ENCODE measurements at regions not wholly inside any gene's neighbourhood (a gene's known extent, or its start where the extent isn't known, plus 50 kb on each side); places are given as distances from the start of the nearest gene placed in this dataset.
"Not testable (repeated sequence)": the region's sequence is repeated elsewhere in the genome, so short reads cannot be mapped to it uniquely, and the experiment has no call there.

- no peak for ATAC-seq
Observed at GRCh38 chr3:144762091-144762490, 790.5 kb downstream of the DIPK2A start.

GRCh38 chr3:144763878-144764454 is 792.3 kb downstream of the DIPK2A start:
- ATAC-seq, result no peak

DNA sequence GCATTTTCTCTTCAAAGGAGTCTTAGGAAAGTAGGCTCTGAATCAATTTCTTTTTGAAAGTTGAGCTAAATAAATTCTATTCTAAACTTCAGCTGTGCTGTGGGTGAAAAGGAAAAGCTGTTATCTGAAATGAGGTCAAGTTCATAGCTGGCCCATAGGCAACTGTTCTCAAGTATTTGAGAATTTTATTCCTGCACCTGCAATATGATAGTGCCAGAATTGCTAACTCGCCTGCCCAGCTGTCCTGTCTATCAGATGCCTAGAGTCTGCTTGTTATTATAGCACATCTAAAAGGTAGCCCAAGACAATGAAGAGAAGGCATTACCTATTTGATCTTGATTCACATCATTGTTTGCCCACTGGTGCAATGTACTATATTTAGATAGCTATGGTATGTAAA is 798.7 kb downstream of the DIPK2A start:
- ATAC-seq, result no peak

DNA sequence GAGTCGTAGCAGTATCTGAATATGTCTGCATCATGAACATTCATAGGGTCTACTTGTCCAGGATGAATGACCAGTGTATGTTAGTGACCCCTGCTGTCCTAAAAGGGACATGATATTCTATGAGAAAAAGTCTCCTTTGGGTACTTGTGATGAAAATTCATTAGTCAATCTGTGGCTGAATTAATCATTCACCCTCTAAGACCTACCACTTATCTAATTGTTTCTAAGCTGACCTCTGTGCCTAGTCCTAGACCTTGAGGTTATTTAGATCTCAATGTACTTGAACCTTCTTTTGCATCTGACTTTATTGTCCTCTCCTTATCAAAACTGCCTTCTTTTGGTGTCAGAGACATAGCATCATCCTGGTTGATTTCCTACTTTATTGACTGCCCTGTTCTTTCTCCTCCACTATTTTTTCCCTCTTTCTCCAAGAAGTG is 799.3 kb downstream of the DIPK2A start:
- ATAC-seq, result no peak

- no peak for ATAC-seq
Observed at GRCh38 chr3:144771381-144771870, 799.8 kb downstream of the DIPK2A start.

DNA sequence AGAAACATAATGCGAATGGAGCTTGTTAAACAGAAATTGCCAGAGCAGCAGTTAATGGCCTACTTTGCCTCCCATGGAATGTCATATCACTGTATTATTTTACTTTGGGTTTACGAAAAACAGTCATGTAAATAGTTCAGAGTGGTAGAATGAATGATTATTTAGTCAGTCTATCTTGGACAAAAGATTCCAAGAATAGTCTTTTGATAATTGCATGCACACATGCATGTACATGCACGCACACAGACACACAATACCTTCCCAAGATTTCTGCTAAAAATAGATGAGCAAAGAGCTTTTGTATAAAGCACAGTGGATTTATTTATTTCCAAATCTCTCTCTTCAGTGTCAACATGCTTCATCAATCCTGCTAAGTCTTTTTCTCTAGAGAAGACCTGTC is 800.7 kb downstream of the DIPK2A start:
- no peak for ATAC-seq

- no peak for ATAC-seq
Observed at GRCh38 chr3:144773350-144773749, 801.7 kb downstream of the DIPK2A start.

DNA sequence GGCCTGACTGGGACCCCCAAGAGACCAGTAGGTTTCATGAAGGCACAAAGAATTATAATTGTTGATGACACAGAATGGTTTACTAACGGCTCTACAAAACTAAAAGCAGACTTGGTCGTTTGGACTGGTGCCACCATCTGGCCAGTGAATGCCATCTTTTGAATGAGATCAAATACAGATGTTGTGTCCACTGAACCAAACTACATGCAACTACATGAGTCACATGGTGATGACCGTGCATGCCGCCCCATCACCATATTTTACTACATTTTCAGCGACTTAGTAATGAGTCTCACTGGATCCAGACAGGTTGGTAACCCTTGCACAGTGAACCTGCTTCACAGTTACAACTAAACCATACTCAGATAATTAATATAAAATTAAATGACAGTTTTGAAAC is 803.3 kb downstream of the DIPK2A start:
- ATAC-seq, result no peak

GRCh38 chr3:144775551-144775950 is 803.9 kb downstream of the DIPK2A start:
- ATAC-seq, result no peak

- no peak for ATAC-seq
Observed at GRCh38 chr3:144777906-144778305, 806.3 kb downstream of the DIPK2A start.

DNA sequence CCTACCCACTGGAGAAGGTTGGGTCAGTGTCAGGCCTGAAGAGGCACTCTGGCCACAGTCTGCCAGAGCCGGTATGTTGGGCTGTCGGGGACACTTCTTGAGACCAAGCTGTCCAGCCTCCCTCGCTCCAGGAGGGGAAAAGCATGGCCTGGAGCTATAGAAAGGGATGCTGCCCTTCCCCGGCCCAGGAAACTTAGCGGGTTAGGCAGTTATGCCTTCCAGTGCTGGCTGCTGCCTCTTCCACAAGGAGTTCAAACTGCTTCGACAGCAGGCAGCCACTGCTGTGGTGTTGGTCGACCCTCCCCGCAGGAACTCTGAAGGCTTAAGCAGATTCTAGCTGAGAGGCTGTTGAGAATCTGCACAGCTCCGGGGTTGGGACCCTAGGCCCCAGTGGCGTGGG is 819.4 kb downstream of the DIPK2A start:
- ATAC-seq, result no peak

DNA sequence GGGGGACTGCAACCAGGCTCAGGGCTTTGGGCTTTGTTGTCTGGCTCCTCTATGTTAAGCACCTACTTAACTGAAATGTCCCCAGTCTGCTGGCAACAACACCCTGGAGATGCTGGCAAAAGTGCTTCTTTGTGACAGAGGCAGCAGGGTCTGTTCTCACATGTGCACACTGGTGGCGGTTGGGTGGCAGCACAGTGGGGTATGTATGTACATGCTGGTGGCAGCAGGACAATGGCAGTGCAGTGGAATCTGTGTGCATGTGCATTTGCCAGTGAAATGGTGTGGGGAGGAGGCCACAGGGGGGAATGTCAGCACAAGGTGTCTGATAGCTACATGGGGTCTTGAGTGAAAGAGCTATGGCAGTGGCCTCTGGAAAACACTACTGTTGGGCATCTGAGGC is 830.3 kb downstream of the DIPK2A start:
- ATAC-seq, result no peak

DNA sequence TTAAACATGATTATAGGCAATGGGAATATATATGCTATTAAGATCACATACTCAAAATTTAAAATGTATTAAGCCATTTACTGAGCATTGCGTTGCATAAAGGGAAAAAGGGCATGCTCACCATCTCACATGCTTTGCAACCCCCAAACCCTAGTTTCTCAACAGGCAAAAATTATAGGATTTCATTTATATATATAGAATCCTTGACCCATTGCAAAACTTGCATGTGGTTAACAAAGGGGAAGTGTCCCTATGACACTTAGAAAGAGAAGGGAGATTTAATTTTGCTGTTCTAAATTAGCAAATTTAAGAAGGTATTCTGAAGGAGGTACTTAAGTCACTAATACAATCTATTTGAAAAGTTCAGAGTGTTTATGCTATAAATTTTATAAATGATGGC is 837.8 kb downstream of the DIPK2A start:
- no peak for ATAC-seq

GRCh38 chr3:144810160-144810559 is 838.5 kb downstream of the DIPK2A start:
- no peak for ATAC-seq

GRCh38 chr3:144815655-144816054 is 844.0 kb downstream of the DIPK2A start:
- ATAC-seq, result no peak

GRCh38 chr3:144816323-144816722 is 844.7 kb downstream of the DIPK2A start:
- ATAC-seq, result no peak

DNA sequence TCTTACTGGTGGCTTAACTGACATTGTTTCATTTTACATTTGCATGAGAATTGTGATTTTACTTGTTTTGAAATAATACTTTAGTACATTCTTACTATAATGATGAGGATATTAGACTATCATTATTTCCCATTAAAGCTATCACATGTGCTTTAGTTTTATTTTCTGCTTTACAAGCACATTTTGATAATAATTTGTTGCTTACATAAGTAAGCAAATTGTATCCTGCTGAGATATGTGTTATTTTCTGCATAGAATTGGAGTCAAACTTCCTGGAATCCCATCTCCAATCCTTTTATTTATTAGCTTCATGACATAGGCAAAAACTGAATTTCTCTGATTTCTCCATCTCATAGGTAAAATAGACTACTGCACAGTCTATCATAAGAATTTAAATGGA is 847.4 kb downstream of the DIPK2A start:
- ATAC-seq, result no peak

DNA sequence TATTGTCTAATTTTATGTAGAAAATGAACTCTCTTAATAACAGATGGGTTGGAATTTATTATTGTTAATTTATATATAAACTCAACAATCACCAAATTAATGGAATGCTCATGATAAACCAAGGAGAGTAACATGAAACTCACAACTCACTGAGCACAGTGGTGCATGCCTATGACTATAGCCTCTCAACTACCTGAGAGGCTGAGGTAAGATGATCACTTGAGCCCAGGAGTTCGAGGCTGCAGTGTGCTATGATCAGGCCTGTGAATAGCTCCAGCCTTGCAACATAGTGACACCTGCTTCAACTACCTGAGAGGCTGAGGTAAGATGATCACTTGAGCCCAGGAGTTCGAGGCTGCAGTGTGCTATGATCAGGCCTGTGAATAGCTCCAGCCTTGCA is 848.6 kb downstream of the DIPK2A start:
- not testable (repeated sequence) for ATAC-seq

DNA sequence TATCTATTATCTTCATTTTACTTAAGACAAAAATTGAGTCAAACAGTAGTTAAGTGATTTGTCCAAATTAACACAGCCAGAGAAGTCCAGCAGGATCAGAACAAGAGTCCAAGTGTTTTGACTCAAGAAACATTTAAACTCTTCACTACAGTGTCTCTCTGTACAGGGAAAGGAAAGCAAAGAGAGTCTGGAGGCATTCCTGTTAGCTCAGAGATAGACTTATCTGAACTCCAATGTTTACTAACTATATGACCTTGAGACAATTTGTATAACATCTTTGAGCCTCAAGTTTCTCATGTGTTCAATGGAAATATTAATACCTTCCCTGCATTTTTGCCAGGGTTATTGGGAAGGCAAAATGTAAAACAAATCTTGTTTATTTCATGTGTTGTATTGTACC is 849.1 kb downstream of the DIPK2A start:
- ATAC-seq, result no peak

- no peak for ATAC-seq
Observed at GRCh38 chr3:144821583-144821982, 850.0 kb downstream of the DIPK2A start.

GRCh38 chr3:144822671-144823070 is 851.0 kb downstream of the DIPK2A start:
- no peak for ATAC-seq

DNA sequence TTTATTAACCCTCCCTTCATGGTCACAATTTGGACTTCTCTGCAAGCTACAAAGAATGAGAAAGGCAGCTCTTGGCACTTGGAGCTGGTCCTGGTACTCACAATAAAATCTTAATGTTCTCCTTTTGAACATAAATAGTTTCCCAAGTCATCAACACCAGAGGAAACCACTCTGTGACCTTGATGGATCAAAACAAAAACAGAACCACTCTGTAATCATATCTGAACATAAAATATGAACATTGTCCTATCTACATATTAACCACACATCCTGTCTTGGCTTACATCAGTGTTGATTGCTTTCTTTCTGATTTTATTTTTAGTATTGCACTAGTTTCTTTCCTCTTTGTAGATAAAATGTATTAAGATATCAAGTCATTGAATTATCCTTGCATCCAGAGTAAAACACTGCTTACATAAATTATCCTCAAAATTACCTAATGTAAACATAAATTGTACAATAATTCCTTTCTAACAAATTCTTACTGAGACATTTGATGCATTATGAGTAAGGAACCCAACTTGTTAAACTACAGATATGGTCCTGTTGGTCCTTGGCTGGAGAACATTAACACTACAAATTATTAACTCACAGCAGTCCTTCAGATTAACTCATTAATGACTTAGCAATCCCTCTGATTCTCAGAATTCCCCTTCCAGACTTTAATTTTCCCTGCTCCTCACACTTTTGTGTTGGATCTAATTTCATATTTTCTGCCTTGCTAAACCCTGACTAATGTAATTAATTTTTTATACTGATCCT is 860.5 kb downstream of the DIPK2A start:
- no peak for ATAC-seq

GRCh38 chr3:144839991-144840390 is 868.4 kb downstream of the DIPK2A start:
- ATAC-seq, result no peak

DNA sequence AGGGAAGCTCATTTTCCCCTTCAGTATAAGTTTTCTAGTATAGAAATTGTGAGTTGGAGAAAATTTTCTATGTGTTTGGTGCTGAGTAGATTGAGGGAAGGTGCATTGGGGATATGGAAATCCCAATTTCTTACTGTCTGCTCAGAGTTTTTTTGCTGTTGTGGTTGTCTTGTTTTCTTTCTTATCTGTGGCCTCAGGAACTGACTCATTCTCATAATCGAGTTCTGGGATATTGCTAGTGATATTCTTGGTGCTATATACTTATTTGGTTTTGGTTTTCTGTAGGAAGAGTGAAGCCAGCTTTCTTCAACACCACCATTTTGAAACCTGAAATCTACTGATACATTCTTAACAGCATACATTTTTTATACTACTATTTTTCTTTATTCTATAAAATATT is 869.2 kb downstream of the DIPK2A start:
- no peak for ATAC-seq

DNA sequence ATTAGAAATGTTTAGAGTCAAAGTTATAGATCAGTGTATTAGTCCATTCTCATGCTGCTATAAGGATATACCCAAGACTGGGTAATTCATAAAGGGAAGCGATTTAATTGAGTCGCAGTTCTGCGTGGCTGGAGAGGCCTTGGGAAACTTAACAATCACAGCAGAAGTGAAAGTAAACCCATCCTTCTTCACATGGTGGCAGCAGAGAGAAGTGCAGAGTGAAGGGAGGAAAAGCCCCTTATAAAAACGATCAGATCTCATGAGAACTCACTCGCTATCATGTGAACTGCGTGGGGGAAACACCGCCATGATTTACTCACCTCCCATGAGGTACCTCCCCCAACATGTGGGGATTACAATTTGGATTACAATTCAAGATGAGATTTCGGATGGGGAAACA is 871.5 kb downstream of the DIPK2A start:
- ATAC-seq, result no peak
